ENCODE measurements at regions not wholly inside any gene's neighbourhood (a gene's known extent, or its start where the extent isn't known, plus 50 kb on each side); places are given as distances from the start of the nearest gene placed in this dataset.

DNA sequence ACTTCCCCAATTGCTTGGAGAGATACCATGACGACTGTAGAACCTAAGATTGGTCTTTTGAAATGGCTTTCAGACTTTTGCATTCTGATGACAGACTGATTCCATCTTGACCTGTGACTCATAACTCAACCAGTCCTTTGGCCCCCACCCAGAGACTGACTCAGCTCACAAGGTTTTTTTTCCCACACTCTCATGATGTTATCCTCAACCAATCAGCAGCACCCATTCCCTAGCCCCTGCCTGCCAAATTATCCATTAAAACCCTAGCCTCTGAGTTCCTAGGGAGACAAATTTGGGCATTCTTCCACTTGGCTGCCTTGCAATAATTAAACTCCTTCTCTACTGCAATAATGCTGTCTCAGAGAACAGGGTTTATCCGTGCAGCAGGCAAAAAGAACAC, 1263.3 kb upstream of the CDH9 start:
- TF ChIP-seq CTCF (IDR thresholded peaks at IDR 0.05): no peak
- TF ChIP-seq POLR2A (IDR thresholded peaks at IDR 0.05): no peak

All from prostate gland (tissue), 2 donors.